OCI-LY3 (cell line): ENCODE measurements at regions not wholly inside any gene's neighbourhood (a gene's known extent, or its start where the extent isn't known, plus 50 kb on each side); places are given as distances from the start of the nearest gene placed in this dataset.

ENCODE experiments used
- CTCF ChIP-seq: fragments of 200-600, 300-600 bp; sonication (generic); IDR thresholded peaks from 2 replicates; pipeline ENCODE4 v1.5.1; 2014; ENCODE audit warnings: antibody characterized with exemption, low read length, low read depth
- EZH2phosphoT487 ChIP-seq: fragments of 200-600 bp; shearing (Covaris generic); IDR thresholded peaks from 2 replicates; pipeline ENCODE4 v1.6.1; 2018; ENCODE audit warnings: antibody characterized with exemption, mixed run types, low read depth

GRCh38 chr20:60097285-60097684 lies 139.1 kb downstream of the CDH26 start:
- TF ChIP-seq CTCF (no peak), EZH2phosphoT487 (no peak)
